ENCODE measurements at regions not wholly inside any gene's neighbourhood (a gene's known extent, or its start where the extent isn't known, plus 50 kb on each side); places are given as distances from the start of the nearest gene placed in this dataset.

- no peaks in the 10 kb centered on the region for H3K36me3 Mint-ChIP-seq
- H3K27ac Mint-ChIP-seq, result no peak overlapping the region
- peaks cover 2% of the 10 kb centered on the region for H3K27me3 Mint-ChIP-seq
- peaks cover 3% of the 10 kb centered on the region for H3K9me3 Mint-ChIP-seq
- DNase-seq (ENCODE audit: low spot score in 2 of 2), result no peak
- ATAC-seq (ENCODE audit: low read depth), result no peak
- no peak overlapping the region for H3K4me3 Mint-ChIP-seq
- H3K4me1 Mint-ChIP-seq, result no peaks in the 10 kb centered on the region
Observed at GRCh38 chr2:510839-511238, 166.4 kb downstream of the TMEM18 start.

GRCh38 chr2:509888-510287 is 167.3 kb downstream of the TMEM18 start:
- H3K27ac Mint-ChIP-seq, result no peak overlapping the region
- peaks cover 2% of the 10 kb centered on the region for H3K27me3 Mint-ChIP-seq
- peaks cover 3% of the 10 kb centered on the region for H3K9me3 Mint-ChIP-seq
- H3K4me1 Mint-ChIP-seq, result no peaks in the 10 kb centered on the region
- H3K4me3 Mint-ChIP-seq, result no peak overlapping the region
- no peaks in the 10 kb centered on the region for H3K36me3 Mint-ChIP-seq
- DNase-seq (ENCODE audit: low spot score in 2 of 2) (no peak), ATAC-seq (ENCODE audit: low read depth) (no peak)

- DNase-seq (ENCODE audit: low spot score in 2 of 2) (no peak), ATAC-seq (ENCODE audit: low read depth) (no peak)
- H3K27ac Mint-ChIP-seq, result no peak overlapping the region
- H3K9me3 Mint-ChIP-seq, result peaks cover 3% of the 10 kb centered on the region
- H3K27me3 Mint-ChIP-seq, result peaks cover 3% of the 10 kb centered on the region
- H3K36me3 Mint-ChIP-seq, result no peaks in the 10 kb centered on the region
- no peak overlapping the region for H3K4me3 Mint-ChIP-seq
- no peaks in the 10 kb centered on the region for H3K4me1 Mint-ChIP-seq
Observed at GRCh38 chr2:508121-508520, 169.1 kb downstream of the TMEM18 start.

GRCh38 chr2:506866-507265 is 170.3 kb downstream of the TMEM18 start:
- no peak for ATAC-seq (ENCODE audit: low read depth)
- Mint-ChIP-seq H3K4me3 (no peak overlapping the region), H3K36me3 (no peaks in the 10 kb centered on the region), H3K27me3 (peaks cover 5% of the 10 kb centered on the region), H3K9me3 (peaks cover 3% of the 10 kb centered on the region), H3K27ac (no peak overlapping the region), H3K4me1 (no peaks in the 10 kb centered on the region)
- no peak for DNase-seq (ENCODE audit: low spot score in 2 of 2)

GRCh38 chr2:506451-506850 is 170.8 kb downstream of the TMEM18 start:
- Mint-ChIP-seq H3K36me3 (no peaks in the 10 kb centered on the region), H3K4me1 (no peaks in the 10 kb centered on the region), H3K9me3 (peaks cover 3% of the 10 kb centered on the region), H3K27me3 (peaks cover 4% of the 10 kb centered on the region), H3K4me3 (no peak overlapping the region), H3K27ac (no peak overlapping the region)
- DNase-seq (ENCODE audit: low spot score in 2 of 2), result no peak
- no peak for ATAC-seq (ENCODE audit: low read depth)

GRCh38 chr2:505941-506340 is 171.3 kb downstream of the TMEM18 start:
- no peak for ATAC-seq (ENCODE audit: low read depth)

GRCh38 chr2:503288-503999 is 173.8 kb downstream of the TMEM18 start:
- no peak overlapping the region for H3K27ac Mint-ChIP-seq
- H3K36me3 Mint-ChIP-seq, result no peaks in the 10 kb centered on the region
- H3K9me3 Mint-ChIP-seq, result no peaks in the 10 kb centered on the region
- no peak for DNase-seq (ENCODE audit: low spot score in 2 of 2)
- H3K4me1 Mint-ChIP-seq, result peaks cover 2% of the 10 kb centered on the region
- peaks cover 5% of the 10 kb centered on the region for H3K27me3 Mint-ChIP-seq
- ATAC-seq (ENCODE audit: low read depth), result no peak
- H3K4me3 Mint-ChIP-seq, result no peak overlapping the region

More at GRCh38 chr2:505941-506340, 171.3 kb downstream of the TMEM18 start:
- no peak overlapping the region for H3K27ac Mint-ChIP-seq
- H3K9me3 Mint-ChIP-seq, result peaks cover 2% of the 10 kb centered on the region
- no peaks in the 10 kb centered on the region for H3K36me3 Mint-ChIP-seq
- peaks cover 4% of the 10 kb centered on the region for H3K27me3 Mint-ChIP-seq
- H3K4me3 Mint-ChIP-seq, result no peak overlapping the region
- no peaks in the 10 kb centered on the region for H3K4me1 Mint-ChIP-seq
- DNase-seq (ENCODE audit: low spot score in 2 of 2), result no peak

GRCh38 chr2:502831-503230 is 174.4 kb downstream of the TMEM18 start:
- no peak overlapping the region for H3K27ac Mint-ChIP-seq
- no peaks in the 10 kb centered on the region for H3K36me3 Mint-ChIP-seq
- ATAC-seq (ENCODE audit: low read depth) (no peak), DNase-seq (ENCODE audit: low spot score in 2 of 2) (no peak)
- peaks cover 5% of the 10 kb centered on the region for H3K27me3 Mint-ChIP-seq
- H3K4me1 Mint-ChIP-seq, result peaks cover 2% of the 10 kb centered on the region
- no peaks in the 10 kb centered on the region for H3K9me3 Mint-ChIP-seq
- H3K4me3 Mint-ChIP-seq, result no peak overlapping the region

GRCh38 chr2:501667-502066 is 175.5 kb downstream of the TMEM18 start:
- Mint-ChIP-seq H3K27ac (no peak overlapping the region), H3K4me1 (peaks cover 2% of the 10 kb centered on the region), H3K27me3 (peaks cover 6% of the 10 kb centered on the region), H3K4me3 (no peak overlapping the region), H3K36me3 (peaks cover 3% of the 10 kb centered on the region), H3K9me3 (no peaks in the 10 kb centered on the region)
- DNase-seq (ENCODE audit: low spot score in 2 of 2), result no peak
- ATAC-seq (ENCODE audit: low read depth), result no peak

- Mint-ChIP-seq H3K4me3 (no peak overlapping the region), H3K36me3 (peaks cover 3% of the 10 kb centered on the region), H3K9me3 (no peaks in the 10 kb centered on the region), H3K27me3 (peaks cover 6% of the 10 kb centered on the region), H3K4me1 (peaks cover 2% of the 10 kb centered on the region), H3K27ac (no peak overlapping the region)
- ATAC-seq (ENCODE audit: low read depth), result no peak
- DNase-seq (ENCODE audit: low spot score in 2 of 2), result no peak
Observed at GRCh38 chr2:501130-501529, 176.1 kb downstream of the TMEM18 start.

GRCh38 chr2:499726-500125 is 177.5 kb downstream of the TMEM18 start:
- Mint-ChIP-seq H3K27me3 (peaks cover 6% of the 10 kb centered on the region), H3K4me3 (no peak overlapping the region), H3K4me1 (peaks cover 2% of the 10 kb centered on the region), H3K27ac (no peak overlapping the region), H3K9me3 (no peaks in the 10 kb centered on the region), H3K36me3 (peaks cover 3% of the 10 kb centered on the region)
- DNase-seq (ENCODE audit: low spot score in 2 of 2), result no peak
- no peak for ATAC-seq (ENCODE audit: low read depth)

GRCh38 chr2:498493-499178 is 178.6 kb downstream of the TMEM18 start:
- Mint-ChIP-seq H3K4me1 (peaks cover 2% of the 10 kb centered on the region), H3K9me3 (no peaks in the 10 kb centered on the region), H3K4me3 (no peak overlapping the region), H3K27me3 (peaks cover 7% of the 10 kb centered on the region), H3K27ac (no peak overlapping the region), H3K36me3 (peaks cover 3% of the 10 kb centered on the region)
- ATAC-seq (ENCODE audit: low read depth), result no peak
- DNase-seq (ENCODE audit: low spot score in 2 of 2), result no peak

GRCh38 chr2:497770-498492 is 179.3 kb downstream of the TMEM18 start:
- H3K27me3 Mint-ChIP-seq, result peaks cover 8% of the 10 kb centered on the region
- H3K27ac Mint-ChIP-seq, result no peak overlapping the region
- peaks cover 3% of the 10 kb centered on the region for H3K36me3 Mint-ChIP-seq
- ATAC-seq (ENCODE audit: low read depth), result no peak
- no peak overlapping the region for H3K4me3 Mint-ChIP-seq
- peaks cover 2% of the 10 kb centered on the region for H3K4me1 Mint-ChIP-seq
- H3K9me3 Mint-ChIP-seq, result no peaks in the 10 kb centered on the region
- DNase-seq (ENCODE audit: low spot score in 2 of 2), result no peak

GRCh38 chr2:496729-497128 is 180.5 kb downstream of the TMEM18 start:
- DNase-seq (ENCODE audit: low spot score in 2 of 2) (no peak), ATAC-seq (ENCODE audit: low read depth) (no peak)
- peaks cover 3% of the 10 kb centered on the region for H3K36me3 Mint-ChIP-seq
- no peaks in the 10 kb centered on the region for H3K9me3 Mint-ChIP-seq
- no peak overlapping the region for H3K4me3 Mint-ChIP-seq
- no peak overlapping the region for H3K27ac Mint-ChIP-seq
- peaks cover 2% of the 10 kb centered on the region for H3K4me1 Mint-ChIP-seq
- peaks cover 9% of the 10 kb centered on the region for H3K27me3 Mint-ChIP-seq
